ENCODE measurements at regions not wholly inside any gene's neighbourhood (a gene's known extent, or its start where the extent isn't known, plus 50 kb on each side); places are given as distances from the start of the nearest gene placed in this dataset.

GRCh38 chr6:11424395-11425034 is 113.0 kb upstream of the TMEM170B start:
- no peak overlapping the region for H3K4me2 ChIP-seq (ENCODE audit: low read length)
- no peak for TF ChIP-seq CTCF (IDR thresholded peaks at IDR 0.05)
- no peak overlapping the region for H3K4me3 ChIP-seq (ENCODE audit: low read depth, low read length)
- H3K4me1 ChIP-seq: no peaks in the 10 kb centered on the region
- H3K9ac ChIP-seq: no peak overlapping the region
- no peak overlapping the region for H2AFZ ChIP-seq
- H3K27me3 ChIP-seq (ENCODE audit: control insufficient read depth, insufficient read depth, low read length): no peaks in the 10 kb centered on the region
- no peaks in the 10 kb centered on the region for H3K9me3 ChIP-seq (ENCODE audit: control insufficient read depth, low read length)
- H3K36me3 ChIP-seq (ENCODE audit: control insufficient read depth, insufficient read depth, low read length): no peaks in the 10 kb centered on the region
- no peaks in the 10 kb centered on the region for H3K79me2 ChIP-seq
- H3K27ac ChIP-seq: no peak overlapping the region

DNA sequence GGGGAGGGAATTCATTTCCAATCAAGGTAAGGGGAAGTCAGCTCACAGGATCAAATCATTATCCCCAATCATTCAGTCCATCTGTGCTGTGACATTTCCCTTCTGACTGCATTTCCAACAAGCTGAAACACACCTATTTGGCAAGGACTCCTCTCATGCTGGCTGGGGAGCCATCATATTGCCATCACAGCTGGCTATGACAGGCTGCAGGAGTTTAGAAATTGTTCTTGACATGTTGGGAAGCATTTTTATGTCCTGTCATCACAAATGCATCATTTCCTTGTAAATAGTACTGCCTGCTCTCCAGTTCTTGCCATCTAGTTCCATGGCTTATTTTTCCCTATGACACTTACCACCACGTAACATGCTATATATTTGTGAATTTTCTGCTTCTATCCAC is 113.9 kb upstream of the TMEM170B start:
- Histone ChIP-seq H3K36me3 (ENCODE audit: control insufficient read depth, insufficient read depth, low read length) (no peaks in the 10 kb centered on the region), H3K4me2 (ENCODE audit: low read length) (no peak overlapping the region), H3K27ac (no peak overlapping the region), H2AFZ (no peak overlapping the region), H3K4me3 (ENCODE audit: low read depth, low read length) (no peak overlapping the region), H3K4me1 (no peaks in the 10 kb centered on the region), H3K79me2 (no peaks in the 10 kb centered on the region), H3K9me3 (ENCODE audit: control insufficient read depth, low read length) (no peaks in the 10 kb centered on the region), H3K9ac (no peak overlapping the region), H3K27me3 (ENCODE audit: control insufficient read depth, insufficient read depth, low read length) (no peaks in the 10 kb centered on the region)
- TF ChIP-seq CTCF (IDR thresholded peaks at IDR 0.05): no peak

GRCh38 chr6:11423072-11423471 is 114.5 kb upstream of the TMEM170B start:
- H3K36me3 ChIP-seq (ENCODE audit: control insufficient read depth, insufficient read depth, low read length): no peaks in the 10 kb centered on the region
- H3K4me2 ChIP-seq (ENCODE audit: low read length): no peak overlapping the region
- H3K4me3 ChIP-seq (ENCODE audit: low read depth, low read length): no peak overlapping the region
- no peak overlapping the region for H3K27ac ChIP-seq
- H3K9ac ChIP-seq: no peak overlapping the region
- H3K9me3 ChIP-seq (ENCODE audit: control insufficient read depth, low read length): no peaks in the 10 kb centered on the region
- no peak for TF ChIP-seq CTCF (IDR thresholded peaks at IDR 0.05)
- no peaks in the 10 kb centered on the region for H3K4me1 ChIP-seq
- H2AFZ ChIP-seq: no peak overlapping the region
- no peaks in the 10 kb centered on the region for H3K79me2 ChIP-seq
- H3K27me3 ChIP-seq (ENCODE audit: control insufficient read depth, insufficient read depth, low read length): no peaks in the 10 kb centered on the region

GRCh38 chr6:11419763-11420453 is 117.6 kb upstream of the TMEM170B start:
- H3K79me2 ChIP-seq: no peaks in the 10 kb centered on the region
- no peak overlapping the region for H3K27ac ChIP-seq
- no peaks in the 10 kb centered on the region for H3K4me1 ChIP-seq
- no peaks in the 10 kb centered on the region for H3K36me3 ChIP-seq (ENCODE audit: control insufficient read depth, insufficient read depth, low read length)
- H3K4me3 ChIP-seq (ENCODE audit: low read depth, low read length): no peak overlapping the region
- no peak overlapping the region for H3K9ac ChIP-seq
- no peak overlapping the region for H3K4me2 ChIP-seq (ENCODE audit: low read length)
- no peak overlapping the region for H2AFZ ChIP-seq
- H3K27me3 ChIP-seq (ENCODE audit: control insufficient read depth, insufficient read depth, low read length): no peaks in the 10 kb centered on the region
- TF ChIP-seq CTCF (IDR thresholded peaks at IDR 0.05): no peak
- no peaks in the 10 kb centered on the region for H3K9me3 ChIP-seq (ENCODE audit: control insufficient read depth, low read length)
